ENCODE measurements at regions not wholly inside any gene's neighbourhood (a gene's known extent, or its start where the extent isn't known, plus 50 kb on each side); places are given as distances from the start of the nearest gene placed in this dataset.

- no peak overlapping the region for H3K4me3 ChIP-seq (ENCODE audit: low read depth, low read length)
- no peak overlapping the region for H3K4me3 Mint-ChIP-seq (ENCODE audit: unreplicated experiment)
- H3K9me3 Mint-ChIP-seq (ENCODE audit: unreplicated experiment): no peaks in the 10 kb centered on the region
- no peaks in the 10 kb centered on the region for H3K4me1 Mint-ChIP-seq (ENCODE audit: low read depth, unreplicated experiment)
- H3K27me3 ChIP-seq (replicated peaks; ENCODE audit: control insufficient read depth, insufficient read depth, low read length): no peaks in the 10 kb centered on the region
- no peaks in the 10 kb centered on the region for H3K4me1 ChIP-seq
- no peaks in the 10 kb centered on the region for H3K27me3 Mint-ChIP-seq (ENCODE audit: insufficient read depth, unreplicated experiment)
- H3K36me3 Mint-ChIP-seq (ENCODE audit: insufficient read depth, unreplicated experiment): no peaks in the 10 kb centered on the region
- CTCF ChIA-PET: no interaction called here
- TF ChIP-seq CTCF (IDR thresholded peaks at IDR 0.05; ENCODE audit: insufficient read depth in 1 of 2, low read depth in 1 of 2, low read length in 1 of 2, severe bottlenecking in 1 of 2, unreplicated experiment in 1 of 2): no peak
- BruUV-seq (replicated peaks): no TSS peak
- no peak overlapping the region for H3K27ac Mint-ChIP-seq (ENCODE audit: unreplicated experiment)
- DNase-seq: no peak
- no peaks in the 10 kb centered on the region for H3K9me3 ChIP-seq
- intact Hi-C loops (cut with micrococcal nuclease; ENCODE audit: unreplicated experiment): no loop called here
- H3K36me3 ChIP-seq (ENCODE audit: control insufficient read depth, insufficient read depth, low read length): no peaks in the 10 kb centered on the region
- POLR2A ChIA-PET: no interaction called here
Observed at GRCh38 chr14:26959437-26959836, 361.6 kb upstream of the NOVA1 start.

- CTCF ChIA-PET: no interaction called here
- no peaks in the 10 kb centered on the region for H3K4me1 Mint-ChIP-seq (ENCODE audit: low read depth, unreplicated experiment)
- Histone ChIP-seq H3K4me3 (ENCODE audit: low read depth, low read length) (no peak overlapping the region), H3K4me1 (no peaks in the 10 kb centered on the region), H3K36me3 (ENCODE audit: control insufficient read depth, insufficient read depth, low read length) (no peaks in the 10 kb centered on the region), H3K9me3 (no peaks in the 10 kb centered on the region), H3K27me3 (replicated peaks; ENCODE audit: control insufficient read depth, insufficient read depth, low read length) (no peaks in the 10 kb centered on the region)
- intact Hi-C loops (cut with micrococcal nuclease; ENCODE audit: unreplicated experiment): no loop called here
- TF ChIP-seq CTCF (IDR thresholded peaks at IDR 0.05; ENCODE audit: insufficient read depth in 1 of 2, low read depth in 1 of 2, low read length in 1 of 2, severe bottlenecking in 1 of 2, unreplicated experiment in 1 of 2): no peak
- POLR2A ChIA-PET: no interaction called here
- no TSS peak for BruUV-seq (replicated peaks)
- H3K36me3 Mint-ChIP-seq (ENCODE audit: insufficient read depth, unreplicated experiment): no peaks in the 10 kb centered on the region
- DNase-seq: no peak
- H3K9me3 Mint-ChIP-seq (ENCODE audit: unreplicated experiment): no peaks in the 10 kb centered on the region
- H3K4me3 Mint-ChIP-seq (ENCODE audit: unreplicated experiment): no peak overlapping the region
- H3K27me3 Mint-ChIP-seq (ENCODE audit: insufficient read depth, unreplicated experiment): no peaks in the 10 kb centered on the region
- H3K27ac Mint-ChIP-seq (ENCODE audit: unreplicated experiment): no peak overlapping the region
Observed at GRCh38 chr14:26959972-26960660, 362.3 kb upstream of the NOVA1 start.

- no peak for TF ChIP-seq CTCF (IDR thresholded peaks at IDR 0.05; ENCODE audit: insufficient read depth in 1 of 2, low read depth in 1 of 2, low read length in 1 of 2, severe bottlenecking in 1 of 2, unreplicated experiment in 1 of 2)
- no peaks in the 10 kb centered on the region for H3K36me3 Mint-ChIP-seq (ENCODE audit: insufficient read depth, unreplicated experiment)
Observed at GRCh38 chr14:26963711-26964110, 365.9 kb upstream of the NOVA1 start.

More at GRCh38 chr14:26963711-26964110, 365.9 kb upstream of the NOVA1 start:
- no TSS peak for BruUV-seq (replicated peaks)
- ChIA-PET POLR2A (no interaction called here), CTCF (no interaction called here)
- Histone ChIP-seq H3K36me3 (ENCODE audit: control insufficient read depth, insufficient read depth, low read length) (no peaks in the 10 kb centered on the region), H3K4me3 (ENCODE audit: low read depth, low read length) (no peak overlapping the region), H3K4me1 (no peaks in the 10 kb centered on the region), H3K27me3 (replicated peaks; ENCODE audit: control insufficient read depth, insufficient read depth, low read length) (no peaks in the 10 kb centered on the region; the same call in 1 of the 2 replicates), H3K9me3 (no peaks in the 10 kb centered on the region)
- DNase-seq: no peak
- no peak overlapping the region for H3K27ac Mint-ChIP-seq (ENCODE audit: unreplicated experiment)
- intact Hi-C loops (cut with micrococcal nuclease; ENCODE audit: unreplicated experiment): no loop called here
- no peaks in the 10 kb centered on the region for H3K9me3 Mint-ChIP-seq (ENCODE audit: unreplicated experiment)
- no peaks in the 10 kb centered on the region for H3K27me3 Mint-ChIP-seq (ENCODE audit: insufficient read depth, unreplicated experiment)
- no peak overlapping the region for H3K4me3 Mint-ChIP-seq (ENCODE audit: unreplicated experiment)
- no peaks in the 10 kb centered on the region for H3K4me1 Mint-ChIP-seq (ENCODE audit: low read depth, unreplicated experiment)

All from Caco-2 (cell line).